Stimulated activated CD8-positive, alpha-beta memory T cell treated with anti-CD3 and anti-CD28 coated beads, Interleukin-15, amount 100 ng/mL, for 48 hours (primary cell): ENCODE measurements at regions not wholly inside any gene's neighbourhood (a gene's known extent, or its start where the extent isn't known, plus 50 kb on each side); places are given as distances from the start of the nearest gene placed in this dataset.

Experiments used
- DNase-seq, 2 donors: peaks; one replicate each; pipeline ENCODE4 v3.0.0-alpha.2; 2020; ENCODE audit warnings: low read depth in 2 of 2

GRCh38 chr2:145065342-145065741, 545.4 kb upstream of the ZEB2 start:
- DNase-seq, result no peak

DNA sequence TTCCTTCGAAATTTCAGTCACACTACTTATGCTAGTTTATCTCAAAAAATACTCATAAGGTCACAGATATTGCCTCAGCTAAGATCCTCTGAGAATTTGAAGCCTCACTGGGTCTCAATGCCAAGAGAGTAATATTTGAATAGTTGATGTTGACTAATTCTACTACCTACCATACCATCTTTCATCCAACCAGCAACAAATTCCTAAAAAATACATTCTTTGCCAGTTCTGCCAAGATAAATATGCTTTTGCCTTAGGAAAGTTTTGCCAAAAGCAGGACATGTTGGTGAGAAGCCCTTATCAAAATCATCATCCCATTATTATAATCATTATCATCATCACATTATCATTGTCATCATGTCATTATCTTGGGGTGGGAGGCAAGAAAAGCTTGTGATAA, 544.6 kb upstream of the ZEB2 start:
- DNase-seq, result no peak

GRCh38 chr2:145060876-145061275, 541.0 kb upstream of the ZEB2 start:
- DNase-seq, result no peak

DNA sequence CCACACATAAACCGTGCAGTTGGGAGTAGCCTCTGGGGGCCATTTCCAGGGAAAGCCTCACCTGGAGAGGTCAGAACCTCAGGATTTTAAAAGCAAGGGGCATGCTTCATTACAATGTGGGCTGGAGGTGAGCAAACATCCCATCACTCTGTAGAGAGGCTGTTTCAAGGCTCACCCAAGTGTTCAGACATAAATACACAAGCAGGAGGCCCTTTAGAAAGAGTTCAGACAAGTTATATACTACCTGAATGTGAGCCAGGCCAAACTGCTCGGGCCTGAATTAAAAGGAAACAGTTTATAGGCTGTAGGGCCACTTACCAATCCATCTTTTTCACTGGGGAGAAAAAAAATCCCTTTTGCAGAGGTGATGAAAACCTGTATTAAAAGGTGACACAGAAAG, 540.0 kb upstream of the ZEB2 start:
- DNase-seq, result no peak

DNA sequence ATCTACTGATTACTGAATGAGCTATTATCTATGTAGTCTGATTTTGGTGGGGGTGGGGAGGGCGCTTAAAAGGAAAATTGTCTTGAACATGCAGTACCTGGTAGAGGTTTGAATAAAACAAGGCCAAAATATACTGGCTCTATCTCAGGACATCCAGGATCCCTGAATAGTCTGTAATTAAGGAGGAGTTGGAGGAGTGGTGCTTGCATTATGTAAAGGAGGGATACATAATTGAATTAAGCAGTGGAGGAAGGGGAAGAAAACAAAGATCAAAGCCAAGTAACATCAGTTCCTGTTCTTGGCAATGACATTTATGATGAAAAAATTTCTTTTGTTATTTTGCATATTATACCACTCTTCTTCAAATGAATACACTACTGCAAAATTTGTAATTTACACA, 539.4 kb upstream of the ZEB2 start:
- DNase-seq, result no peak

- no peak for DNase-seq
Observed at GRCh38 chr2:145058457-145058856, 538.5 kb upstream of the ZEB2 start.

DNA sequence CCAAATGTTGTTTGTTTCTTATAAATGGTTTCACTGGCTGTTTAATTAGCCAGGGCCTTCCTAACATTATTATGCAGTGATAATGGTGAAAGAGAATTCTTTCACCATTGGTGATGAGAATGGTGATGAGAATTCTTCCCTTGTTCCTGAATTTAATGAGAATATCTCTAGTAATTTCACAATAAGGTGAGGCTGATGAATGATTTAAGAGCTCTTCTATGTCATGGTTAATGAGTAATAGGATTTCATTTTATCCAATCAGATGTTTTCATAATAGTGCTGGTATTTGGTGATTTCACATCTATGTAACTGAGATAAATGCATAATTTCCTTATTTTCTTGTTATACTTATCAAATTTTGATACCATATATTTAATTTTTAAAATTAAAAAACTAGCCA, 535.7 kb upstream of the ZEB2 start:
- DNase-seq, result no peak

DNA sequence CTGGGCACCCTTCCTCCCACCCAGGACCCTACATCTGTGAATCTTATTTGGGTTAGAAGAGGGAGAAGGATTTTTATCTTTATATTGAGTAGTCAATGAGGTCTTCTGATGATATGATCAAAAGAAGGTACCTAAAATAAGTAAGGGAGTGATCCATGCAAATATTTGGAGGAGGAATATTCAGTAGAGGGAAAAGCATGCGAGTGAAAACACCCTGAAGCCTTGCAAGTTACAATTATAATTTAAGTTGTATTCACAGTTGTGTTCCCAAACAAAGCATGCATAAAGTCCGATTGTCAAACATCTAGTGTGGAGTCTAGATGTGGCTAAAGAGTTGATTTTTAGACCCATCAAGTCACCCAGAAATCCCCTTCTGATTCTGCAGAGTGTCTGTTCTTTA, 530.2 kb upstream of the ZEB2 start:
- no peak for DNase-seq

- DNase-seq, result no peak
Observed at GRCh38 chr2:145049475-145049874, 529.6 kb upstream of the ZEB2 start.

GRCh38 chr2:145047554-145047953, 527.6 kb upstream of the ZEB2 start:
- DNase-seq, result no peak

- no peak for DNase-seq
Observed at GRCh38 chr2:145044491-145044890, 524.6 kb upstream of the ZEB2 start.

GRCh38 chr2:145043399-145043834, 523.5 kb upstream of the ZEB2 start:
- DNase-seq, result no peak

DNA sequence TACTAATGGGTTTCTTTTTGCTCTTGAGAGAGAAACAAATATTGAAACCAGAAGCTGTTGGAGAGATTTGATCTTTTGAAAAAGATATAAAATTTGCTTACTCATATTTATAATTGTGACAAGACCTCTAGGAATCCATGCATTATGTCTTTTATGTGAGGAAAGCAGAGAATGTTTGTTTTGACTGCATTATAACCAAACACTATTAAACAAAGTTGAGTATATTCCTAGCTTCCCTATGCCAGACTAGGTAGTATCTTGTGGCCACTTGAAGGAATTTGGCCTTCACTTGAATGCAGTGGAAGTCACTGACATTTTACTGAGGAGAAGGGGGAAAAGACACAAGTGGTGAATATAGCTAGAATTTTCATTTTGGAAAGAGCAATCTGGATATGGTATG, 521.8 kb upstream of the ZEB2 start:
- no peak for DNase-seq

- DNase-seq, result no peak
Observed at GRCh38 chr2:145040433-145040832, 520.5 kb upstream of the ZEB2 start.

- DNase-seq, result no peak
Observed at GRCh38 chr2:145038041-145038525, 518.2 kb upstream of the ZEB2 start.

GRCh38 chr2:145036421-145037011, 516.6 kb upstream of the ZEB2 start:
- no peak for DNase-seq

GRCh38 chr2:145034511-145034910, 514.6 kb upstream of the ZEB2 start:
- DNase-seq, result no peak

DNA sequence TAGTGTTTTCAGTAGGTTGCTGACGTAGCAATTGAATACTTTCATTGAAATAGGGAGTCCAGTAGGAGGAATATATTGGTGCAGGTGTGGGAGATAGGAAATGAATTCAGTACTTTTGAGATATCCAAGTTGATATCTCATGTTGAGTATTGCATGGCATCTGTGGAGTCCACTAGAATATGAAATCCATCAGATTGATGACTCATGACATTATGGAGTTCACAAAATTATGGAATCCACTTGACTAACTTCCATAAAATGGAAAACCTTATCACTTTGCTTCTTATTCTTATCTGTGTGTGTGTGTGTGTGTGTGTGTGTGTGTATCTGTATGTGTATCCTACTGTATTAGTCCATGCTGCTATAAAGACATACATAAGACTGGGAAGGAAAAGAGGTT, 513.5 kb upstream of the ZEB2 start:
- no peak for DNase-seq

DNA sequence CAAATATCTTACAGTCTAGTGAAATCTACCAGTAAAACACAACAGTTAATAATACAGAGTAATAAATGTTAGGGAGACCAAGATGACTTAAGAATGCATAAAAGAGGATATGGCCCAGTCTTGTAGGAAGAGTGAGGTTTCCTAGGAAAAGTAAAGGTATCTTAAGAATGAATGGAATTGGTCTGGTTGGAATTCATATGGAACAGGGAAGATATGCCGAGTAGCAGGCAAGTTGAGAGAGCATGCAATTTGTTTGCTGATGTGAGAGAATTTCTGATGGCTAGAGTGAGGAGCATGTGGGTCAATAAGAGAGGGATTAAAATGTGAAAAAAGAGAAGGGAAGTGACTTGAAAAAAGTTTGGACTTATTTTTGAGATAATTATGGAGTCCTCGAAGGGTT, 512.9 kb upstream of the ZEB2 start:
- no peak for DNase-seq

DNA sequence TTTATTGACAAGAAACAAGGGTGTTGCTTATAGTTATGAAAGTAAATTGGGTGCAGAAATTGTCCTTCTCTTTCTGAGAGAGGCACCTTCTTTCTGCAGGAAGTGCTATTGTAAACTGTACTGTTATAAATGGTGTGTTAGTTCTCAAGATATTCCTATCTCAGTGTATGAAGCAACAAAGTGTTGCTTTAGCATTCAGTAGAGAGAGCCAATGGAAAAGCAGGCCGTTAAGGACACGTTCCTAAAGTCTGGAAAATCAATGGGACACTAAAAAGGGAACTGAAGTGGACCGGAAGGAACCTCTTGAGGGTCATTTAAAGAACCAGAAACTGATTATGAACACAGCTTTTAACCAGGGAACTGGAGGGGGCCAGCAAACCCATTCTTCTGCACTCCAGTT, 510.0 kb upstream of the ZEB2 start:
- DNase-seq, result no peak

DNA sequence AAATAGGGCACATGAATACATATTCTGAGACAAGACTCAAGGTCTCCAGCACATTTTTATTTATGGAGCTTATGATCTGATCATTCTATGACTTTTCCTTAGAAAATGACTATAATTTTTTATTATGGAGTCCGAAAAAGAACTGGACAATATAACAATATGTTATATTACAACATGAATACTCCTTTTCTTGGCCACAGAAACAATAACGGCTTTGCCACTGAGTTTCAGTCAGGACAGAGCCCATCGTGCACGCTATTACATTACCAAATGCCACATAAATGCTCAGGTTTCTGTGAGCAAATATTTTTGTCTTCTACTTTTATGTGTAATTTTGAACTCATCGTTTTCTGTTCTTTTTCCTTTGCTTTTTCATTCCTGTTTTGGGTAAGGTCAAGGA, 509.2 kb upstream of the ZEB2 start:
- DNase-seq, result no peak

DNA sequence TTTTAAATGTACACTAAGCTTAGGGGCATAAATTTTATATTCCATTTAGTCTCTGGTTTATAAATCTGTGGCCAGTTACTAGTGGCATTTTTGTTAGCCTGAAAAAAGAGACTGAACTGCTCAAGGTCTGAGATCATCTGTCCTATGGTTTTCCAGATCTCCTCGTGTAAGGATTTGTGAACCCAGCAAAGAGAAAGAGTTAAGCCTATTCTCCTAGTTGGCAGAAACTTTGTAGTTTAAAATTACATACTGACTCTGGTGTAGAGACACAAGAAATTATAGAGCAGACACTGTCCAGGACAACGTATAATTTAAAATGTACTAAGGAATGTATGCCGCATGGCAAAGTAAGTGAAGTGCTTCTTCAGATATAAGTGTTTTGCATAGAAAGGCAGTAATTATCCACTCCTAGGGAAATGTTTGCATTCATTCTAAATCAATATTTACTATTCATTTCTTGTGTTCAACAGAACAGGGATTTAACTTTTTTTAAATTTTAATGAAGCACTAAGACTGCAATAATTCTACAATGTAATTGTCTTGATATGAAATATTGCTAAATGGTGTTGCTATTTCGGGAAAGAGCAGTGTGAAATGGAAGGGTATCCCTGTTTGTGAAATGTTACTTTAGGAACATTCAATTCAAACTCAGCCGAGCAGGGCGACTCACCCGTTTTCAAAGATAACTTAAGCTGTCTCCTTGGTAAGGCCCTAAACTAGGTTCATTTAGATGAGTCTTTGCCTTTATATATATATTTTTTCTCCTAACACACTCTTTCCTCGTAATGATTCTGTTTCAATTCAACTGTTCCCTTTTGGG, 508.4 kb upstream of the ZEB2 start:
- no peak for DNase-seq
